Hematopoietic multipotent progenitor cell treated with erythropoietin and hydrocortisone succinate and interleukin-3 and kit ligand, for 15 days (in vitro differentiated cells): ENCODE measurements at regions not wholly inside any gene's neighbourhood (a gene's known extent, or its start where the extent isn't known, plus 50 kb on each side); places are given as distances from the start of the nearest gene placed in this dataset.
A peak's percentile ranks its signal among the peaks of the same experiment; 100 is the strongest.
"Not testable (repeated sequence)": the region's sequence is repeated elsewhere in the genome, so short reads cannot be mapped to it uniquely, and the experiment has no call there.

Experiments
- DNase-seq: peaks from one replicate; pipeline ENCODE4 v3.0.0-alpha.2; 2015; ENCODE audit warnings: low spot score

GRCh38 chr10:30560326-30560725 lies 69.2 kb downstream of the LYZL2 start:
- no peak for DNase-seq

- no peak for DNase-seq
Observed at GRCh38 chr10:30559180-30559579, 70.4 kb downstream of the LYZL2 start.

- DNase-seq = no peak
Observed at GRCh38 chr10:30558411-30558810, 71.1 kb downstream of the LYZL2 start.

- no peak for DNase-seq
Observed at GRCh38 chr10:30557884-30558283, 71.7 kb downstream of the LYZL2 start.

GRCh38 chr10:30556189-30556588 lies 73.4 kb downstream of the LYZL2 start:
- no peak for DNase-seq

- no peak for DNase-seq
Observed at GRCh38 chr10:30555465-30555864, 74.1 kb downstream of the LYZL2 start.

- no peak for DNase-seq
Observed at GRCh38 chr10:30554440-30554825, 75.1 kb downstream of the LYZL2 start.

- DNase-seq = no peak
Observed at GRCh38 chr10:30553626-30554439, 75.7 kb downstream of the LYZL2 start.

- DNase-seq = no peak
Observed at GRCh38 chr10:30553018-30553625, 76.4 kb downstream of the LYZL2 start.

- DNase-seq = no peak
Observed at GRCh38 chr10:30550967-30551815, 78.4 kb downstream of the LYZL2 start.

- not testable (repeated sequence) for DNase-seq
Observed at GRCh38 chr10:30549134-30549687, 80.3 kb downstream of the LYZL2 start.

- no peak for DNase-seq
Observed at GRCh38 chr10:30546511-30546910, 83.0 kb downstream of the LYZL2 start.

GRCh38 chr10:30542895-30543288 lies 86.7 kb downstream of the LYZL2 start:
- no peak for DNase-seq

GRCh38 chr10:30542001-30542894 lies 87.3 kb downstream of the LYZL2 start:
- DNase-seq = no peak

- no peak for DNase-seq
Observed at GRCh38 chr10:30540276-30540675, 89.3 kb downstream of the LYZL2 start.

- DNase-seq = no peak
Observed at GRCh38 chr10:30538086-30538485, 91.5 kb downstream of the LYZL2 start.

GRCh38 chr10:30537586-30537985 lies 92.0 kb downstream of the LYZL2 start:
- no peak for DNase-seq

- DNase-seq = not testable (repeated sequence)
Observed at GRCh38 chr10:30537158-30537557, 92.4 kb downstream of the LYZL2 start.

- no peak for DNase-seq
Observed at GRCh38 chr10:30536578-30536977, 93.0 kb downstream of the LYZL2 start.

- no peak for DNase-seq
Observed at GRCh38 chr10:30535677-30536076, 93.9 kb downstream of the LYZL2 start.

- peak; percentile 84 for DNase-seq
Observed at GRCh38 chr10:30534465-30535144, 94.9 kb downstream of the LYZL2 start.
